ENCODE measurements at regions not wholly inside any gene's neighbourhood (a gene's known extent, or its start where the extent isn't known, plus 50 kb on each side); places are given as distances from the start of the nearest gene placed in this dataset.

DNA sequence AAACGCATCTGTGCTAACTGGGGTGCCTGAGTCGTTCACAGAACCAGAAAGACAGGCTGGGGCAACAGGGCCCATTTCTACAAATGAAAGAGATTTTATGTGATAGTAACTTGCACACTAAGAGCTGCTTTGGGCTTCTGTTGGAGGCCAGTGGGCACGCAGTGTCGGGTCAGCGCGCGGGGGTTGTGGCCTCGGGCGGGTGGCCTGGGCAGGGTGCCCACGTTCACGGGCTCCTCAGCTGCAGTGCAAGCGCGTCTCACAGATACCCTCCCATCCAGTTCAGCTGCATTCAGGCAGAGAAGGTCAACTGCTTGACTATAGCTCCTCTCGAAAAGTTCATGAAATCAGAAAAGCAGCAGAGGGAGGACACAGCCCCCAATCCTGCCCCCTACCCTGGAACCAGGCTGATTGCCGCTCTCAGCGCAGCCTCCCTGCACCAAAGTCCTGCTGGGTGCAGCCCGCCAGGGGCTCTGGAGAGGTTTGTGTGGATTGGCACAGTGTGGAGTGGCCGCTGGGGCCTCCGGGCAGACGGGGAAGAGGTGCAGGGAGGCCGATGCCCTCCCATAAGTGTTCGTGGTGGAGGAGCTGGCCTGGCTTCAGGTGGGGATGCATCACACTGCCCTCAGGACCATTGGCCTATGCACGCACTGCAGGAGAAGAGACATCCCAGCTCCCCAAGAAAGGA, 582.8 kb downstream of the TCERG1L start:
- DNase-seq = no peak

GRCh38 chr10:130729876-130730275, 581.6 kb downstream of the TCERG1L start:
- DNase-seq = no peak

DNA sequence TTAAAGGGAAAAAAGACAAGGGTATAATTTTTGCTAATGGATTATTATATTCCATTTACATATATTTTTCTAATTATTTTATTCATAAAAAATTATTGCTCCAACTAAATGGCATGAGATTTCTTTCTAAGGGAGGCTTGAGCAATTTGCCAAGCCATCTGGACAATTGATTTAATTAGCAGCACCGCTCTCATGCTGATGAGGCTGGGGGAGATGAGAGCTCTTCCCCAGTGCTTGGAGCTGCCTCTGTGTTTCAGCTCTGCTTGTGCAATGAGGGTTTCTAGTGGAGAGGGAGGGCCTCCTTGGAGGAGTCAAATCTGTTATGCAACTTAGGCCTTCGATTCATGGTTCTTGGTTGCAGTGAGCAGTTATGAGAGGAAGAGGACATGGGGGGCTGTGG, 574.3 kb downstream of the TCERG1L start:
- DNase-seq = no peak

DNA sequence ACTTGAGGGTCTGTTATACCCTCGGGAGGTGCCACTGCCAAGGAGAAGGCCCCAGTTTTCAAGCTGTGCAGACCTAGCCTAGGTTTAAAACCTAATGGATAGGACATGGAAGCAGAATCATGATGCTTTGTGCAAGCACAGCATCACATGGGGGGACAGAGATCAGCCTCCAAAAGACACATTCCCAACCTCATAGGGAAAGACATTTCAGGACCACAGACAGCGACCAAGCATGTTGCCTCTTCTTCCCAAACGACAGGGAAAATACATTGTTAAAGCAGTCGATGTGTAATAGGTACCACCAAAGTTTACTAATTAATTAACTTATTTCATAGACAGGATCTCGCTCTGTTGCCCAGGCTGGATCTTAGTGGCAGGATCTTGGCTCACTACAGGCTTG, 573.9 kb downstream of the TCERG1L start:
- DNase-seq = no peak

GRCh38 chr10:130739016-130739756, 572.3 kb downstream of the TCERG1L start:
- no peak for DNase-seq

GRCh38 chr10:130739757-130740145, 571.8 kb downstream of the TCERG1L start:
- no peak for DNase-seq

DNA sequence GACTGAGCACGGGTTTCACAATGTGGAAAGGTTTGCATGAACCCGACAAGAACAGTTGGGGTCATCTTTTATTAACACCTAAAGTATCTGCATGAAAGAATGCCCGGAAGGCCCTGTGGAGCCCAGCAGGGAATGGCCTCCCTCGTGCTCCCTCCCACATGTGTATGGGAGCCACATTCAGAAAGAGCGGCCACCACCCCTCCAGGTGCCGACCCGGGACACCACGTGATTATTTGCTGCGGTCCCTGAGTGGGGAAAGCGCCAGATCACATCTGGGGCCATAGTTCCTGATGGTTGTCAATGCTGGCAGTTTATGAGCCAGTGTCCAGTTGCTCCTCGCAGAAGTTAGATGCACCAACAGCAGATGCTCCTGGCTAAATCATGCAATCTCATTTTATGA, 571.4 kb downstream of the TCERG1L start:
- no peak for DNase-seq

GRCh38 chr10:130740915-130741750, 570.4 kb downstream of the TCERG1L start:
- DNase-seq = no peak

DNA sequence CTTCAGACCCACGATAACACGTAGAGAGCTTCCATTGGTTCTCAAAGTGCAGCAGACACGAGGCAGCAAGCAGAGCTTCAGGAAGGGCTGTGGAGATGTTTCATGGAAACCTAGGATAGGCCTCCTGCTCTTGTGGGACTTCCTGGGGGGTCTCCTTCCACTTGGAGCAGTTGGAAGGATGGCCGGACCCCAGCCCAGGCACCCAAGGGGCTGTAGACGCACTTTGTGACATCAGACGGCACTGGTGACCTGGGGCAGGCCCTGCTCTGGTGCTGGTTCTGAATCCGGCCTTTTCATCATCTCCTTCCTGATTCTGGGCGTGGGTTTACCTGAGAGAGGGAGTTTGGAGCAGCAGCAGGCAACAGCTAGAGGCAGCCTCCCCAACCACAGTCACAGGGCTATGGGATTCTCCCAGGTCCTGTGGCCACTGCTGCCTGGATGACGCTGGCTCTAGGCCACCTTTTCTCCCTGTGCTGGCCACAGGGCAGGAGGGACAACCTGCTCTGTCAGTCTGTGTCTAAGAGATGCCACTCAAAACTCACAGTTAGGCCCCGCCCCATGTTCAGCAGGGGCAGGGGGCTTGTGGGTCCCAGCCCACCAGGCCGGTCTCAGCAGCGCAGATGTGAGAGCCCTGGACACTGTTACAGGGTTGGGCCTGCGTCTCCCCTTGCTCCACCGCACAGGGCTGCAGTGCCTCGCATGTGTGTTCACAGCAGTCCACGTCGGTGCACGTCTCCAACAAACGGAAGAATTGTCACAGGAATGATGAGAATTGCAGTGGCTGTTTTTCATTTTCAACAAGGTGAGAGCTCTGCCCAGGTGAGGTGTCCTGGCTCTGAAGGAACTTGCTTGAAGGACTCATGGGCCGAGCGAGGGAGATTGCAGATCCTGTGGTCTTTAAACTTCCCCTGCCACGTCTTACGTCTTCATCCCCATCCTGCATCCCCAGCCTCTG, 569.3 kb downstream of the TCERG1L start:
- DNase-seq = no peak

DNA sequence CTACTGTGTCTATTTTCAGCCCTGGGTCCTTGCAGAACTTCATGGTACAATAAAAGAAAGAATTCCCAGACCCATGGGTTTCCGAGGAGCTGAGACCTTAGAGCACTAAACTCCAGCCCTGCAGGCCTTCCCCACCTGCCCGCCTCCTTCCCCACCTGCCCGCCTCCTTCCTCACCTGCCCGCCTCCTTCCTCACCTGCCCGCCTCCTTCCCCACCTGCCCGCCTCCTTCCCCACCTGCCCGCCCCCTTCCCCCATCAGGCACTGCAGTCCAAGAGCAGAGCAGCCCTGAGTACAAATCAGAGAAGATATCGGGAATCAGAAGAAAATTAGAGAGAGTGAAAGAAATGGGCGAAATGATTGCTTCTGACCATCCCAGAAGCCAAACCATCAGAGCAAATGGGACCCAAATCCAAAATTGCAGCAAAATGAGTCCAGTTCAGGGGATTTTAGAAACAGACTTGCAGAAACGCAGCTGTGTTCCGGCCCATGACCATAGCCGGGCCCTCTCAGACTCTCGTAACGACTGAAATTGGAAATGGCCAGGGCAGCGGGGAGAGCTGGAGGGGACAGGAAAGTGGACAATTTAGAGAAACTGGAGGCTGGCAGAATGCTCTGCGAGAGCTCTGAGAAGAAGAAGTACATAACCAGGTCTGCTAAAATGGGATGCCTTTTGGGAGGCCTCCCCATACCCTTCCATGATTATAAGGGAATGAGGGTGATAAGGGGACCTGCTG, 568.4 kb downstream of the TCERG1L start:
- no peak for DNase-seq

DNA sequence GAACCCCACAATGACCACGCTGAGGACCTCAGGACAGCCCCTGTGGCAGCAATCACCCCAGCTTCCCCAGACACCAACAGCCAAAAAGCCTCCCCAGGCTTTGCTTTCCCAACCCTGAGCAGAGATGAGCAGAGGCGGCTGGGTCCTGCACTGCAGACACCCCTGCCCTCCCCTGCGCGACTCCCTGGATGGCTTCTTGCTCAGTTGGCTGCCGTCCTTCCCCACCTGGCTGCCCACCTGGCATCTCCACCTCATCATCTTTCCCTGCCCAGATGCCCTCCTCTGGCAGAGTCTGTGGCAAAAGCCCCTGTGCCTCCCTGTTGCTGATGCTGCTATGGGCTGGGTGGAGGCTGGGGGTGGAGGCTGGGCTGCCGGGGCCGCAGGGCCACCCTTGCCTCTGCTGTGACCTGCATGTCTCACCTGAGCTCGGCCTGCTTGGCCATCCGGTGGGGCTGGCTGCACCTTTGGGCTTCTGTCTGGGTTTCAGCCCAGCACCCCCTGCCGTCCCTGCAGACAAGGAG, 567.7 kb downstream of the TCERG1L start:
- DNase-seq = no peak

- DNase-seq = no peak
Measured at GRCh38 chr10:130744631-130745030, 566.9 kb downstream of the TCERG1L start.

GRCh38 chr10:130745251-130745650, 566.3 kb downstream of the TCERG1L start:
- DNase-seq = no peak

GRCh38 chr10:130745821-130746220, 565.7 kb downstream of the TCERG1L start:
- no peak for DNase-seq

- no peak for DNase-seq
Measured at GRCh38 chr10:130746311-130746710, 565.2 kb downstream of the TCERG1L start.

- no peak for DNase-seq
Measured at GRCh38 chr10:130747356-130747755, 564.2 kb downstream of the TCERG1L start.

DNA sequence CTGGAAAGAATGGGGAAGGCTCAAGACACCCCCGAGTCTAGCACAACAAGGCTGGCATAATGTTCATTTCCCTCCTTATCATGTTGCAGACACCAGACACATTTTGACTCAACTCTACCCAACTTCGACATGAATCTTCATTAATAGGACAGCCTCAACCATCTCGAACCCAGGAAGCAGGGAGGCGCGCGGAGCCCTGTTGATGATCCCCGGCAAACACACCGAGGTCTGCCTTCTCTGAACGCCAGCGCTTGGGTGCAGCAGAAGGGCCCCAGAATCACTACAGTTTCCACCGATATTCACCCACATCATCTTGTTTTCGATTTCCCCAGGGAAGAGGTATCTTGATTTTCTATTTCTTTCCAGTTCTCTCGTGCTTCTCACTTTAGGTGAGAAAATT, 563.6 kb downstream of the TCERG1L start:
- DNase-seq = no peak

DNA sequence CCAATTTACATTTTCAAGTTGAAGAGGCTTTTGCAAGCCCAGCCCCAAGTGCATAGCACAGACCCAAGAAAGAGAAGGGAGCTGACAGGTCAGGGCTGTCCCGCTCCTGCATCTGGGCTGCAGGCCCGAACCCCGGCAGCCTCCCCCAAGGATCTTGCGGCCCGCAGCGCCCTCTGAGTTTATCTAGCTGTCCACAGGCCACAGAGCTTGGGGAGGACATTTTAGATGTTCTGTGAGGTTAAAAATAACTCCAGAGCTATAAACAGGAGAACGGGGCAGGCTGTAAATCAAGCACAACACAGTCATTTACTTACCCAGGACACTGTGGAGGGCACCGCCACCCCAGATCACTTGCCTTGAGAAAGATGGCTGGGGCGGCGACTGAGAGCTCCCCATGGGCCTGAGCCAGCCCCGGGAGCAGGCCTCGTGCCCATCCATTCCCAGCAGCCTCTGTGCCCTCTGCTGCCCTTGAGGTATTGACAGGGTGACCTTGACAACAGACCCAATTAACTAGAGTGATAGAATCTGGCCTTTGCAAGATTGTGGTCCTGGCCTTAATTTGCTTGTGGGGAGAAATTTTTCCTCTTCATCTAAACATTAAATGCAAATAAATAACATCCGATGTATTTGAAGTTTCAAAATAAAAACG, 563.0 kb downstream of the TCERG1L start:
- DNase-seq = no peak

GRCh38 chr10:130749911-130750310, 561.6 kb downstream of the TCERG1L start:
- no peak for DNase-seq

DNA sequence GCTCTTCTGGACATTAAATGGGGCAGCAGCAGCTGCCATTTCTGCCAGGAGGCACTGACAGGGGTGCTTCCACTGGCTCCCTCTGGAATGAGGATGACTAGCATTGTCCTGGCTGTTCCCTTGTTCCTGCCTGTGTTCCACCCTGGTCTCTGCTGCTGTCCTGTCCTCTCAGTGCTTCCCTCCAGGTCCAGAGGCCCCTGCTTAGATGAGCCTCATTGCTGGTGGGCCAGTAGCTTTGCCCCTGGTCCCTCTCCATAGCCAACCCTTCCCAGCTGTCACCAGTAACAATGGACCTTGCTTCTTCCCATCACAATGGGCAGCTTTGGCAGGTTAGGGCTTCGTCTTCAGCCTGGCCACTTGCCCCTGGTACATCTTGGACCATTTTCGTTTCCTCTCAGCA, 561.1 kb downstream of the TCERG1L start:
- no peak for DNase-seq
